GM23248 (cell line): ENCODE measurements at regions not wholly inside any gene's neighbourhood (a gene's known extent, or its start where the extent isn't known, plus 50 kb on each side); places are given as distances from the start of the nearest gene placed in this dataset.

Experiments used
- DNase-seq: peaks from one replicate; pipeline ENCODE4 v3.0.0-alpha.2; 2015
- H2AFZ ChIP-seq: fragments of 200-600 bp; sonication (generic); 2 replicates; pipeline ENCODE4 v1.6.1; 2016; ENCODE audit warnings: antibody characterized with exemption
- H3F3A ChIP-seq: fragments of 200-600 bp; sonication (generic); 2 replicates; pipeline ENCODE4 v1.6.1; 2016; ENCODE audit warnings: mild to moderate bottlenecking, antibody characterized with exemption, mixed run types; ENCODE audit not compliant: insufficient read depth
- H3K27ac ChIP-seq: fragments of 200-600 bp; sonication (generic); 2 replicates; pipeline ENCODE4 v1.5.1; 2016; ENCODE audit warnings: mild to moderate bottlenecking
- H3K27me3 ChIP-seq: fragments of 200-600 bp; sonication (generic); replicated peaks from 2 replicates; pipeline ENCODE4 v1.6.1; 2016; ENCODE audit warnings: mild to moderate bottlenecking; ENCODE audit not compliant: insufficient read depth
- H3K36me3 ChIP-seq: fragments of 200-600 bp; sonication (generic); 2 replicates; pipeline ENCODE4 v1.6.1; 2016; ENCODE audit warnings: low read depth, mild to moderate bottlenecking
- H3K4me1 ChIP-seq: fragments of 200-600 bp; sonication (generic); 2 replicates; pipeline ENCODE4 v1.6.1; 2016; ENCODE audit warnings: mild to moderate bottlenecking; ENCODE audit not compliant: insufficient read depth
- H3K4me2 ChIP-seq: fragments of 200-600 bp; sonication (generic); one replicate; pipeline ENCODE4 v1.6.1; 2016; ENCODE audit warnings: mild to moderate bottlenecking; ENCODE audit not compliant: unreplicated experiment
- H3K4me3 ChIP-seq: fragments of 200-600 bp; sonication (generic); 2 replicates; pipeline ENCODE4 v1.5.1; 2016; ENCODE audit warnings: mild to moderate bottlenecking
- H3K79me2 ChIP-seq: fragments of 200-600 bp; sonication (generic); 2 replicates; pipeline ENCODE4 v1.6.1; 2016; ENCODE audit warnings: mild to moderate bottlenecking; ENCODE audit not compliant: insufficient read depth
- H3K9ac ChIP-seq: fragments of 200-600 bp; sonication (generic); 2 replicates; pipeline ENCODE4 v1.6.1; 2016; ENCODE audit warnings: mild to moderate bottlenecking
- H3K9me2 ChIP-seq: fragments of 200-600 bp; sonication (generic); 2 replicates; pipeline ENCODE4 v1.6.1; 2016; ENCODE audit warnings: mixed run types, mild to moderate bottlenecking, moderate library complexity; ENCODE audit not compliant: insufficient read depth
- H3K9me3 ChIP-seq: fragments of 200-600 bp; sonication (generic); one replicate; pipeline ENCODE4 v1.6.1; 2017; ENCODE audit warnings: low read depth
- H4K20me1 ChIP-seq: fragments of 200-600 bp; sonication (generic); 2 replicates; pipeline ENCODE4 v1.6.0; 2016; ENCODE audit not compliant: insufficient read depth
- EZH2 ChIP-seq: fragments of 200-600 bp; sonication (generic); IDR thresholded peaks from 2 replicates; pipeline ENCODE4 v1.6.1; 2018; ENCODE audit warnings: antibody characterized with exemption, mild to moderate bottlenecking; ENCODE audit not compliant: insufficient read depth, poor library complexity, severe bottlenecking
- EZH2phosphoT487 ChIP-seq: fragments of 200-600 bp; sonication (generic); IDR thresholded peaks from 2 replicates; pipeline ENCODE4 v1.6.1; 2018; ENCODE audit warnings: antibody characterized with exemption, moderate library complexity, mild to moderate bottlenecking, low read depth; ENCODE audit not compliant: insufficient read depth
- WGBS, 2 experiments: methylation state at CpG; one replicate each; pipeline ENCODE4 v1.1.6; 2015 to 2017; ENCODE audit warnings: low lambda C conversion rate in 2 of 2, low coverage in 1 of 2; ENCODE audit errors: missing lambda C conversion rate in 2 of 2; 5-methylcytosine and 5-hydroxymethylcytosine counted together
- in situ Hi-C: fragments of 300-500 bp; cut with MboI; formaldehyde crosslinking; loops from 2 replicates; pipeline ENCODE4 v1.15.0; 2020

DNA sequence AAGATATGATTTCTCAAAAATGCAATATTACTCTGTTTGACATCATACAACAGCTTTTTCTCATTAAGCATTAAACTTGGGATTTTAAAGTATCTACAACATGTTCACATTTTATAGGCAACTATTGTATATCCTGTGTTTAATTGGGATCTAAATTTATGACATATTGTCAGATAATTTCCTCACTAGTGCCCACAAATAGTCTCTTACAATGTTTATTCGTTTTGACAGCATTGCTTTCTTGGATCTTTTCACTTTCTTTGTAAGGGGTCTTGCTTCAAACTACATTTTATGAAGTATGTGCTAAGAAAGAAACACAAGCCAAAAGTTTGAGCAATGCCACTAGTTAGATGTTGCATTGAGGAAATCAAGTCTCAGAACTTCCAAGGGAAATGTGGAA is 285.1 kb downstream of the TMEM167A start:
- Histone ChIP-seq H3K9ac (no peak overlapping the region), H3K4me2 (no peak overlapping the region), H3K79me2 (no peaks in the 10 kb centered on the region), H3K36me3 (no peaks in the 10 kb centered on the region), H3K9me3 (no peaks in the 10 kb centered on the region), H3K4me1 (no peaks in the 10 kb centered on the region), H2AFZ (no peak overlapping the region), H3F3A (no peaks in the 10 kb centered on the region), H3K4me3 (no peak overlapping the region), H4K20me1 (no peaks in the 10 kb centered on the region), H3K27ac (no peak overlapping the region), H3K9me2 (no peaks in the 10 kb centered on the region), H3K27me3 (no peaks in the 10 kb centered on the region)
- in situ Hi-C loops, result loop anchor here (25.0 kb wide), 1 partner anchor 430 kb away; no protein-coding TSS in a partner anchor
- no peak for DNase-seq
- TF ChIP-seq EZH2phosphoT487 (no peak), EZH2 (no peak)
- WGBS, 2 experiments, result 0 to 5% methylated on average over 1 of the region's 1 CpG

DNA sequence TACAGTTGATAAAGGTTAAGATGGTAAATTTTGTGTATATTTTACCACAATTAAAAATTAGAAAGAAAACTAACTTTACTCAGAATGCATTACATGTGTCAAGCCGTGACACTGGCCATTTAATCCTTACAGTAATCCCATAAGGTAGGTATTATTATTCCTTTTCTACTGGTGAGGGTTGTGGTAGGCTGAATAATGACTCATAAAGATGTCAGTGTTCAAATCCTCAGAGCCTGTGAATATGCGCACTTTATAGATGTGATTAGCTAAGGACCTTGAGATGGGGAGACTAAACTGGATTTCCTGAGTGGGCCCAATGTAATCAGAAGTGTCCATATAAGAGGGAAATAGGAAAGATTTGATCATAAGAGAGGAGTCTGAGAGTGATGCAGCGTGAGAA is 288.1 kb downstream of the TMEM167A start:
- no peak for DNase-seq
- 69 to 78% methylated on average over 3 of the region's 3 CpGs for WGBS, 2 experiments
- H3K4me2 ChIP-seq, result no peak overlapping the region
- in situ Hi-C loops, result loop anchor here (25.0 kb wide), 1 partner anchor 427 kb away; no protein-coding TSS in a partner anchor
- no peaks in the 10 kb centered on the region for H3K9me2 ChIP-seq
- H3K36me3 ChIP-seq, result no peaks in the 10 kb centered on the region
- TF ChIP-seq EZH2 (no peak), EZH2phosphoT487 (no peak)
- H4K20me1 ChIP-seq, result no peaks in the 10 kb centered on the region
- no peak overlapping the region for H2AFZ ChIP-seq
- no peak overlapping the region for H3K27ac ChIP-seq
- H3F3A ChIP-seq, result no peaks in the 10 kb centered on the region
- H3K4me3 ChIP-seq, result no peak overlapping the region
- no peaks in the 10 kb centered on the region for H3K27me3 ChIP-seq
- H3K4me1 ChIP-seq, result no peaks in the 10 kb centered on the region
- H3K79me2 ChIP-seq, result no peaks in the 10 kb centered on the region
- H3K9me3 ChIP-seq, result no peaks in the 10 kb centered on the region
- no peak overlapping the region for H3K9ac ChIP-seq

DNA sequence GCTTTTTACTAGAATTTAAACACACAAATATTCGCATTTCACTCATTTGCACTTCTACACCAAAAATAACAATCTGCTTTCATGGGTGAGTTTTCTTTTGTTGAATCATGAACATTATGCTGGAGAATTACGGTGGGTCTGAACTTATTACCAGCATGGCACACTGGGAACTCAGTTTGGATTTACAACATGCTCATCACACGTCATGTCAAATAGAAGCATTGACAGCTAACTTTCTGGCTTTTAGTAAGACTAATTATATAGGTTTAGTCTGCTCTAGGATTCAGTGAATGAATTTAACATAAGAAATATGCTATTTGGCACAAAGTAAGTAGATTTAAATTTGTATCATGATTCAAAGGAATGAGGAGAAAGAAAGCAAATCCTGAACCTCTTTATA is 290.4 kb downstream of the TMEM167A start:
- in situ Hi-C loops, result loop anchor here (25.0 kb wide), 1 partner anchor 424 kb away; no protein-coding TSS in a partner anchor
- no peaks in the 10 kb centered on the region for H3K4me1 ChIP-seq
- H3K9me3 ChIP-seq, result no peaks in the 10 kb centered on the region
- 60 to 65% methylated on average over 3 of the region's 3 CpGs for WGBS, 2 experiments
- no peaks in the 10 kb centered on the region for H3F3A ChIP-seq
- H3K4me2 ChIP-seq, result no peak overlapping the region
- H4K20me1 ChIP-seq, result no peaks in the 10 kb centered on the region
- no peaks in the 10 kb centered on the region for H3K79me2 ChIP-seq
- no peak overlapping the region for H3K9ac ChIP-seq
- no peak overlapping the region for H3K27ac ChIP-seq
- H3K4me3 ChIP-seq, result no peak overlapping the region
- no peak for TF ChIP-seq EZH2phosphoT487
- TF ChIP-seq EZH2, result no peak
- H3K36me3 ChIP-seq, result no peaks in the 10 kb centered on the region
- no peaks in the 10 kb centered on the region for H3K9me2 ChIP-seq
- 0 out of 2 replicates have a peak, but pooled peaks cover 3% of the 10 kb centered on the region for H3K27me3 ChIP-seq
- DNase-seq, result no peak
- H2AFZ ChIP-seq, result no peak overlapping the region

DNA sequence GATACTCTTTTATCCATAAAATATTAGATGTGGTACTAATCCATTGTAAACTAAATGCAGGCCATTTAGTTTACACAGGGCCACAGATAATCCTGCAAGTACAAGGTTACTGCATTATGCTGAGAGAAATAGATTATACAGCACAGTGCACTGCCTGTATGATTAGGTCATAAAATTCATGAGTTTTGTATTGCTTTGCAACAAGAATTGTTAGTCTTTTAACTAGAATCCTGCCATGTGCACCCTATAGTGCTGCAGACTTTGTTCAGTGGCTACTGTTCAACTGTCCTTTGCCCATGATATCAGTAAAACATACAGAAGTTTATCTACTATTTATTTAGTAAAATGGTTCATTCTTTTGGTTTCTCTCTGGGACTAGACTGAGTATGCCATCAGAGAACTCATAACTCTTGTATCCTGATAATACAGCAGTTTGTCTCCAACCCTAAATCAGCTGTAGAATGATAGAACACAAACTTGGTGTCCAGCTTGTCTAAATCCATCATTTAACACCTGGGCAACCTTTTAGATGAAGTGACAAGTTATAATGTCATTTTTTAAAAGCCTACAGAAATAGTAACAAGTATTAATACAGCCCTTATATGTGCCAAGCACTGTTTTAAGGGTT is 291.2 kb downstream of the TMEM167A start:
- Histone ChIP-seq H3K79me2 (no peaks in the 10 kb centered on the region), H3K27me3 (0 out of 2 replicates have a peak, but pooled peaks cover 3% of the 10 kb centered on the region), H2AFZ (no peak overlapping the region), H3K4me3 (no peak overlapping the region), H3F3A (no peaks in the 10 kb centered on the region), H3K9ac (no peak overlapping the region), H4K20me1 (no peaks in the 10 kb centered on the region), H3K9me2 (no peaks in the 10 kb centered on the region), H3K4me1 (no peaks in the 10 kb centered on the region), H3K36me3 (no peaks in the 10 kb centered on the region), H3K4me2 (no peak overlapping the region), H3K9me3 (no peaks in the 10 kb centered on the region), H3K27ac (no peak overlapping the region)
- in situ Hi-C loops, result loop anchor here (25.0 kb wide), 1 partner anchor 424 kb away; no protein-coding TSS in a partner anchor
- no peak for DNase-seq
- no peak for TF ChIP-seq EZH2
- TF ChIP-seq EZH2phosphoT487, result no peak

DNA sequence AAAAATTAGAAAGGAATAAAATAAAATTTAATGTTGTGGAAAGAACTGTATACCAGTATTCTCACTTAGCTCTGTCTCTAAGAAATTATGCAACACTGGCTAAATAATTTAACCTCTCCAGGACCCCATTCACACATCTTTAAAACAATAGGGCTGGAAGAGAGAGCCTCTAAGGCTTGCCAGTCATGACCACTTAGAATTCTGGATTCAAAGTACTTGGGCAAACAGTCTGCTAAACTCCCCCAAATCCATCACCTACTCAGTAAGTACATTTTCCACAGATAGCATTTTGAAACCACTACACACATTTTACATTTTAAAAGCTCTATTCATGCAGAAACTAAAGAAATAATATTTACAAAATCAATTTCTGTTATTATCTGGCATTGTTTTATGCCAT is 291.7 kb downstream of the TMEM167A start:
- H3K4me1 ChIP-seq, result no peaks in the 10 kb centered on the region

More for the DNA sequence above, 291.7 kb downstream of the TMEM167A start:
- Histone ChIP-seq H3K27me3 (0 out of 2 replicates have a peak, but pooled peaks cover 3% of the 10 kb centered on the region), H3K27ac (no peak overlapping the region), H3K36me3 (no peaks in the 10 kb centered on the region), H3K9me2 (no peaks in the 10 kb centered on the region), H4K20me1 (no peaks in the 10 kb centered on the region), H3K4me3 (no peak overlapping the region), H3K79me2 (no peaks in the 10 kb centered on the region), H3F3A (no peaks in the 10 kb centered on the region), H3K4me2 (no peak overlapping the region), H3K9ac (no peak overlapping the region), H3K9me3 (no peaks in the 10 kb centered on the region), H2AFZ (no peak overlapping the region)
- in situ Hi-C loops, result loop anchor here (25.0 kb wide), 1 partner anchor 423 kb away; no protein-coding TSS in a partner anchor
- DNase-seq, result no peak
- no peak for TF ChIP-seq EZH2phosphoT487
